Fibroblast of skin of back (primary cell): ENCODE measurements at regions not wholly inside any gene's neighbourhood (a gene's known extent, or its start where the extent isn't known, plus 50 kb on each side); places are given as distances from the start of the nearest gene placed in this dataset.
"Not testable (repeated sequence)": the region's sequence is repeated elsewhere in the genome, so short reads cannot be mapped to it uniquely, and the experiment has no call there.

ENCODE experiments used
- DNase-seq: peaks from one replicate; pipeline ENCODE4 v3.0.0-alpha.2; 2013

GRCh38 chr12:67760586-67761275 is 112.2 kb downstream of the DYRK2 start:
- no peak for DNase-seq

GRCh38 chr12:67761566-67761965 is 113.0 kb downstream of the DYRK2 start:
- no peak for DNase-seq

GRCh38 chr12:67764055-67764454 is 115.5 kb downstream of the DYRK2 start:
- no peak for DNase-seq

GRCh38 chr12:67764946-67765619 is 116.5 kb downstream of the DYRK2 start:
- DNase-seq: no peak

- peak; percentile 88 for DNase-seq
Observed at GRCh38 chr12:67765776-67766766, 117.5 kb downstream of the DYRK2 start.

GRCh38 chr12:67772267-67773169 is 124.0 kb downstream of the DYRK2 start:
- peak; percentile 95 for DNase-seq

- DNase-seq: peak; percentile 70
Observed at GRCh38 chr12:67773896-67774295, 125.4 kb downstream of the DYRK2 start.

GRCh38 chr12:67774983-67775587 is 126.5 kb downstream of the DYRK2 start:
- DNase-seq: no peak

GRCh38 chr12:67780580-67781084 is 132.1 kb downstream of the DYRK2 start:
- DNase-seq: no peak

- DNase-seq: no peak
Observed at GRCh38 chr12:67782573-67782972, 134.0 kb downstream of the DYRK2 start.

- DNase-seq: no peak
Observed at GRCh38 chr12:67783393-67783792, 134.8 kb downstream of the DYRK2 start.

- no peak for DNase-seq
Observed at GRCh38 chr12:67784831-67785230, 136.3 kb downstream of the DYRK2 start.

- no peak for DNase-seq
Observed at GRCh38 chr12:67786086-67786485, 137.5 kb downstream of the DYRK2 start.

GRCh38 chr12:67788118-67788517 is 139.6 kb downstream of the DYRK2 start:
- peak; percentile 63 for DNase-seq

GRCh38 chr12:67789266-67789665 is 140.7 kb downstream of the DYRK2 start:
- DNase-seq: no peak

- peak; percentile 80 for DNase-seq
Observed at GRCh38 chr12:67790660-67791059, 142.1 kb downstream of the DYRK2 start.

- not testable (repeated sequence) for DNase-seq
Observed at GRCh38 chr12:67791362-67791761, 142.8 kb downstream of the DYRK2 start.

GRCh38 chr12:67792185-67792584 is 143.6 kb downstream of the DYRK2 start:
- DNase-seq: no peak

- peak; percentile 93 for DNase-seq
Observed at GRCh38 chr12:67794161-67794560, 145.6 kb downstream of the DYRK2 start.

- peak; percentile 56 for DNase-seq
Observed at GRCh38 chr12:67795236-67795635, 146.7 kb downstream of the DYRK2 start.

GRCh38 chr12:67797185-67797741 is 148.7 kb downstream of the DYRK2 start:
- no peak for DNase-seq
